Left ventricle myocardium superior (tissue), 1 donor: ENCODE measurements at regions not wholly inside any gene's neighbourhood (a gene's known extent, or its start where the extent isn't known, plus 50 kb on each side); places are given as distances from the start of the nearest gene placed in this dataset.
"Not testable (repeated sequence)": the region's sequence is repeated elsewhere in the genome, so short reads cannot be mapped to it uniquely, and the experiment has no call there.

ENCODE experiments used
- ATAC-seq: fragments of 200-7000 bp; cut with Tn5 transposase; one replicate; pipeline ENCODE4 v1.9.1; 2020; ENCODE audit warnings: mild to moderate bottlenecking, moderate library complexity
- DNase-seq: peaks from one replicate; pipeline ENCODE4 v3.0.0-alpha.2; 2020
- intact Hi-C: fragments of 100-400 bp; cut with micrococcal nuclease; formaldehyde crosslinking; loops from one replicate; pipeline ENCODE4 v1.11.0; 2022
- donor health status: DM: no; HTN: yes; CAD: no; lungs with severe emphysema.

- intact Hi-C loops = no loop called here
- ATAC-seq (no peak), DNase-seq (no peak)
These were observed 177.8 kb upstream of the PROK2 start for GRCh38 chr3:71962561-71963240.

DNA sequence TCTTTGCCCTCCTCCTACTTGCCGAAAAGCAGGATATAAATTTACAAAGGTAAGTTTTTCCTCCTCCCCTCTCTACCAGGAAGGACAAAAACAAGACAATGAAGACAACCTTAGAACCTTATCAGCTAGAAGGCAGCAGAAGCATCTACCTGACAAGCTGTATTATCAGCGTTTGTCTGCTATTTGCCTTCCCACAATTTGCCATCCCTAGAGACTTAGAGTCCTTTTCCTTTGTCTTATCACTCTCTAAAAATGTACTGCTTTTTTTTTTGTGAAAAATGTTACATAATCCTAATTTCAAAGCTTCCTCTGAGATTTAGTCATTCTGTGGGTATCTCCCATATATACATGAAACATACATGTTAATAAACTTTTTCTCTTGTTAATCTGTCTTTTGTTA is 176.9 kb upstream of the PROK2 start:
- DNase-seq = no peak
- intact Hi-C loops = no loop called here
- ATAC-seq = no peak

GRCh38 chr3:71961378-71961777 is 176.4 kb upstream of the PROK2 start:
- DNase-seq = no peak
- no peak for ATAC-seq
- intact Hi-C loops = no loop called here

GRCh38 chr3:71958533-71958932 is 173.6 kb upstream of the PROK2 start:
- intact Hi-C loops = no loop called here
- DNase-seq (no peak), ATAC-seq (no peak)

GRCh38 chr3:71956716-71957115 is 171.8 kb upstream of the PROK2 start:
- intact Hi-C loops = no loop called here
- peak; percentile 25 for ATAC-seq
- DNase-seq = no peak

GRCh38 chr3:71956069-71956340 is 171.1 kb upstream of the PROK2 start:
- intact Hi-C loops = no loop called here
- ATAC-seq (no peak), DNase-seq (no peak)

GRCh38 chr3:71955240-71956068 is 170.5 kb upstream of the PROK2 start:
- peak; percentile 69 for DNase-seq
- intact Hi-C loops = no loop called here
- peak; percentile 85 for ATAC-seq

- ATAC-seq = no peak
- intact Hi-C loops = loop anchor here (5.0 kb wide), 1 partner anchor 870 kb away; no protein-coding TSS in a partner anchor
- no peak for DNase-seq
These were observed 166.9 kb upstream of the PROK2 start for GRCh38 chr3:71951842-71952241.

GRCh38 chr3:71951361-71951760 is 166.4 kb upstream of the PROK2 start:
- ATAC-seq (no peak), DNase-seq (no peak)
- intact Hi-C loops = loop anchor here (5.0 kb wide), 1 partner anchor 871 kb away; no protein-coding TSS in a partner anchor

- intact Hi-C loops = no loop called here
- ATAC-seq (no peak), DNase-seq (no peak)
These were observed 164.5 kb upstream of the PROK2 start for GRCh38 chr3:71949442-71949841.

DNA sequence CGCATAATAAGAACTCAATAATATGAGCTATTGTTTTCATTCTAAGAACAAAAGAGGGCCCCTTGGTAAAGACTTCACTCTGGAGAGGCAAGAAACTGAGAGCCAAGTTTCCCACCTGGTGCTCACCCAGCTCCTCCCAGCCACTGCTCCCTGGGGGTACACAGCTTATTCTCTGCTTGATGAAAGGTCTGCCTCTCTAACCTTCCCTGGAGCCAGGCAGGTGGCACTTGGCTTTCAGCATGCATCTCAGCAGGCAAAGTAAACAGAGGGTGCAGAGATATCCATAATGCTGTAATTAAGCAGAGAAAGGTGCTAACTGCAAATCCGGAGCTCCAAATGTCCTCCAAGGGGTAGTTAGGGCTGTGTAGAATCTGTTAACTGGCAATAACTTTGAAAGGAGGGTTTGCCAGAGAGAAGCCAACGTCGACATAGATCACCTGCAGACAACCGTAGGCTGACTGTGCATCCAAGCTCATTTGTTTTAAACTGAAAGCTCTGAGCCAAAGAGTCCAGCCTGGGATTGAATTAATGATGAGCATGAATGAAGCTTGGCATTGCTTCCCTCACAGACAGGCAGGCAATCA is 159.6 kb upstream of the PROK2 start:
- DNase-seq = no peak
- intact Hi-C loops = no loop called here
- no peak for ATAC-seq

GRCh38 chr3:71942432-71943187 is 157.7 kb upstream of the PROK2 start:
- ATAC-seq (no peak), DNase-seq (no peak)
- intact Hi-C loops = no loop called here

DNA sequence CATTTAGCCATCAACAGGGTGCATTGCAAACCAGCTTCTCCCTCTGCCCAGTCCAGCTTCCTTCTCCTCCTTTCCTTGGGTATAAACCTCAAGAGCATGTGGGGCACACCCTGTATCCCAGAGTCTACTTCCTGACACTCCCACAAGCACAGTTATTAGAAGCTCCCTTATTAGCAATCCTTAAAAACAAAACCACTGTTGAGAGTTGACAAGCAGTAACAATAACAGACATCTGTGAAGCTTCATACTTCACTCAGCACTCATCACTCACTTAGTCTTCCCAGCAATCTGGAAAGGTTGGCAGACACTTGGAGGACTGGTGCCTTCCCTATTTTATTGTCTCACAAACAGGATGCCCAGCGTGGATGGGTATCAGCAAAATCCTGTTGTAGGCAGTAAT is 155.5 kb upstream of the PROK2 start:
- peak; percentile 72 for ATAC-seq
- intact Hi-C loops = no loop called here
- no peak for DNase-seq

DNA sequence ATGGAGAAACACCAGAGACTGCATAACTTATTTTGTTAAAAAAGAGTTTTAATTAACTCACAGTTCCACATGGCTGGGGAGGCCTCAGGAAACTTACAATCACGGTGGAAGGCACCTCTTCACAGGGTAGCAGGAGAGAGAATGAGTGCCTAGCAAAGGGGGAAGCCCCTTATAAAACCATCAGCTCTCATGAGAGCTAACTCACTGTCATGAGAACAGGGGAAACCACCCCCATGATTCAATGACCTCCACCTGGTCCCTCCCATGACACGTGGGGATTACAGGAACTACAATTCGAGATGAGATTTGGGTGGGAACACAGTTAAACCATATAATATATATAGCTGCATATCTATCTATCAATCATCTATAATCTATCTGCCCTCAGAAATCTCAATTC is 153.1 kb upstream of the PROK2 start:
- intact Hi-C loops, DNase-seq, ATAC-seq: not testable (repeated sequence)

GRCh38 chr3:71936681-71937080 is 151.7 kb upstream of the PROK2 start:
- intact Hi-C loops = no loop called here
- DNase-seq (no peak), ATAC-seq (no peak)

GRCh38 chr3:71934520-71935270 is 149.7 kb upstream of the PROK2 start:
- DNase-seq = no peak
- intact Hi-C loops = no loop called here
- no peak for ATAC-seq

- DNase-seq (no peak), ATAC-seq (no peak)
- intact Hi-C loops = no loop called here
These were observed 147.0 kb upstream of the PROK2 start for GRCh38 chr3:71931922-71932321.

DNA sequence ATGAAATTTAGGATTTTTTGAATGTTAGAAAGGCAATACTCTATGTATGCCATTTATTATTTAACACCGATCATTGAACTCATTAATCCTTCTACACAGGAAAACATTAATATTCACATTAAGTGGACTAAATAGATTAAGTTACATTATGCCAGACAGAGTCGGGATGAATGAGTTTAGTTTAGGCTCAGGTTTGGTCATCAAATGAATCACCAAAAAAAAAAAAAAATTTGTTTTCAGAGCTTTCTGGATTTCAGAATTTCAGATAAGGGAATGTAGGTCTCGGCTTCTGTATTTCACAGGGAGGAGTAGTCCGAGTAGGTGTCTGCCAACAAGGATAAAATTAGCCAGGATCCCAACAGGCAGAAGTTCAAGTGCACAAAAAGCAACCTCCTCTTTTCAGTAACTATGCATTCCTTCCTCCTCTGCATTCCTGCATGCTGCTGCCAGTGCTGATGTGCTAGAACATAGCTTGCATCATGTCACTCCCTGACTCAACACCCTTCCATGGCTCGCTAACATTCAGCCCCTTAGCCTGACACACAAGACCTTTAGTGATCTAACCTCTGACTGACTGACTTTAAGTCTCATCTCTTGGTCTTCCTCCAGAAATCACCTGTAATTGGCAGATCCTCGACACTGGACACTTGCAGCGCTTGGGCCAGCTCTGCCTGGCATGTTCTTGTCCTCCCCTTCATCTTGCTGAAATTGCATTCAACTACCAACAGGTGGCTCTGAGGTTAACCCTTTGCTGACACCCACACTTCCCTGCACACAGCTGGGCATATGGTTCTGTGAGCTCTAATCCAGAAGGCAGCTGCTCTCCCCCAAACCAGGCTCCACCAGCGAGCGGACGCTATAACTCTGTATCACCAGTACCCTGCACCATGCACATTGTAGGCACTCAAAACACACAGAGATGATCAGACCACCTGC is 145.4 kb upstream of the PROK2 start:
- intact Hi-C loops = no loop called here
- peak; percentile 83 for ATAC-seq
- peak; percentile 29 for DNase-seq
